K562 (cell line): ENCODE measurements at regions not wholly inside any gene's neighbourhood (a gene's known extent, or its start where the extent isn't known, plus 50 kb on each side); places are given as distances from the start of the nearest gene placed in this dataset.

Source experiments
- ATAC-seq: fragments of 200-7000 bp; cut with Tn5 transposase; 3 replicates; pipeline ENCODE4 v1.9.1; 2020; ENCODE audit warnings: moderate library complexity
- BruUV-seq: library from RNA; stranded (reverse); fragments of 400-500 nt; replicated peaks from 2 replicates; lab custom pipeline; 2021; lab: Mats Ljungman, UMichigan
- CTCF ChIA-PET: fragments of 300-600 bp; formaldehyde crosslinking; extraction: SDS; loops from one replicate; lab custom pipeline; 2021; ENCODE audit warnings: low intra/inter-chr PET ratio; lab: Yijun Ruan, JAX
- POLR2A ChIA-PET: fragments of 300-600, 350-650 bp; sonication (Branson Sonifier 250); formaldehyde crosslinking; extraction: SDS; loops from one replicate; lab custom pipeline; 2021; ENCODE audit warnings: antibody characterized with exemption, inconsistent platforms; lab: Yijun Ruan, JAX
- DNase-seq, 4 experiments: peaks; one replicate each; pipeline versions ENCODE4 v3.0.0 to v3.0.0-alpha.2; 2011 to 2018; ENCODE audit warnings: low spot score in 3 of 4, mixed read lengths in 3 of 4; ENCODE audit errors: extremely low read depth in 1 of 4
- FAIRE-seq: peaks from 2 replicates; lab custom pipeline; 2011; peaks lifted over from hg19 to GRCh38; lab: Jason Lieb, UNC
- H2AFZ ChIP-seq: 2 replicates; pipeline ENCODE4 v1.6.0; 2011; ENCODE audit warnings: low read depth, low read length, control low read depth, inconsistent platforms
- H3K27ac ChIP-seq: fragments of 200-600 bp; 3 replicates; pipeline ENCODE4 v1.8.0; 2011; ENCODE audit warnings: low read depth, mild to moderate bottlenecking, control low read depth, inconsistent platforms, low read length, moderate library complexity, mixed read lengths; ENCODE audit errors: extremely low read depth
- H3K27me3 ChIP-seq, 2 experiments: fragments of 300-600 bp in 1 of 2; 2 replicates in 1 of 2; 3 replicates in 1 of 2; pipeline versions ENCODE4 v1.6.0 to v1.8.0; 2011; ENCODE audit warnings: inconsistent platforms in 2 of 2, low read length in 2 of 2, mild to moderate bottlenecking in 1 of 2, mixed read lengths in 1 of 2, moderate library complexity in 1 of 2; ENCODE audit not compliant: control insufficient read depth in 2 of 2, insufficient read depth in 2 of 2
- H3K36me3 ChIP-seq: fragments of 300-600 bp; 3 replicates; pipeline ENCODE4 v1.8.0; 2011; ENCODE audit warnings: mild to moderate bottlenecking, low read length, inconsistent platforms; ENCODE audit not compliant: control insufficient read depth, insufficient read depth
- H3K4me1 ChIP-seq, 2 experiments: fragments of 200-600 bp in 1 of 2; replicated peaks in 1 of 2; 2 replicates in 1 of 2; 3 replicates in 1 of 2; pipeline versions ENCODE4 v1.5.1 to v1.8.0; 2011; ENCODE audit warnings: inconsistent platforms in 2 of 2, low read length in 2 of 2, mild to moderate bottlenecking in 1 of 2, mixed read lengths in 1 of 2, moderate library complexity in 1 of 2; ENCODE audit not compliant: control insufficient read depth in 2 of 2, insufficient read depth in 2 of 2
- H3K4me2 ChIP-seq: 2 replicates; pipeline ENCODE4 v1.6.1; 2011; ENCODE audit warnings: low read length, control low read depth, inconsistent platforms, mixed read lengths; ENCODE audit not compliant: insufficient read depth
- H3K4me3 ChIP-seq: fragments of 200-600 bp; sonication (generic), shearing (Covaris generic); 2 replicates; pipeline ENCODE4 v1.5.1; 2016; ENCODE audit warnings: control low read depth, inconsistent platforms
- H3K79me2 ChIP-seq: fragments of 200-600 bp; 3 replicates; pipeline ENCODE4 v1.8.0; 2011; ENCODE audit warnings: low read length, inconsistent platforms; ENCODE audit not compliant: control insufficient read depth, insufficient read depth
- H3K9ac ChIP-seq, 2 experiments: 2 replicates each; pipeline versions ENCODE4 v1.6.0 to v1.6.1; 2011; ENCODE audit warnings: low read depth in 2 of 2, low read length in 2 of 2, control low read depth in 1 of 2, inconsistent platforms in 1 of 2, mild to moderate bottlenecking in 1 of 2, mixed read lengths in 1 of 2; ENCODE audit not compliant: insufficient read depth in 1 of 2
- H3K9me1 ChIP-seq: one replicate; pipeline ENCODE4 v1.6.0; 2011; ENCODE audit warnings: inconsistent platforms, mild to moderate bottlenecking, low read length, moderate library complexity; ENCODE audit not compliant: control insufficient read depth, insufficient read depth
- H3K9me3 ChIP-seq: replicated peaks from 2 replicates; pipeline ENCODE4 v1.5.1; 2011; ENCODE audit warnings: low read depth, low read length, inconsistent platforms; ENCODE audit not compliant: control insufficient read depth, insufficient read depth
- H4K20me1 ChIP-seq: replicated peaks from 2 replicates; pipeline ENCODE4 v1.6.1; 2011; ENCODE audit warnings: low read length, inconsistent platforms, mixed read lengths; ENCODE audit not compliant: control insufficient read depth, insufficient read depth
- DPF2 ChIP-seq: fragments of 450-650 bp; IDR thresholded peaks from 2 replicates; pipeline ENCODE4 v1.6.1; 2016
- ELF1 ChIP-seq: fragments of 200-800 bp; sonication (Bioruptor generic); IDR thresholded peaks from 2 replicates; pipeline ENCODE4 v1.6.1; 2016; ENCODE audit warnings: missing genetic modification characterization, missing compliant biosample characterization
- FOXM1 ChIP-seq, 2 experiments: fragments of 450-650 bp in 1 of 2; sonication (generic) in 1 of 2; formaldehyde crosslinking in 1 of 2; IDR thresholded peaks; 2 replicates each; pipeline versions ENCODE4 v1.6.1 to v1.9.0; 2017 to 2022; ENCODE audit warnings: low read depth in 2 of 2, mild to moderate bottlenecking in 2 of 2, missing genetic modification reagents in 1 of 2, moderate library complexity in 1 of 2
- HMGXB4 ChIP-seq: sonication (generic); formaldehyde crosslinking; IDR thresholded peaks from 2 replicates; pipeline ENCODE4 v1.8.1; 2023; ENCODE audit warnings: mild to moderate bottlenecking, missing genetic modification reagents
- KLF6 ChIP-seq: fragments of 250-450 bp; sonication (Bioruptor Pico); IDR thresholded peaks from 2 replicates; pipeline ENCODE4 v1.4.0; 2020; ENCODE audit warnings: mild to moderate bottlenecking, moderate library complexity, borderline replicate concordance
- MAFG ChIP-seq: fragments of 450-650 bp; conservative IDR thresholded peaks from 2 replicates; pipeline ENCODE4 v1.6.1; 2016; ENCODE audit warnings: missing genetic modification characterization, missing compliant biosample characterization
- MTA3 ChIP-seq: fragments of 450-650 bp; formaldehyde crosslinking; IDR thresholded peaks from 2 replicates; pipeline ENCODE4 v1.6.1; 2017; ENCODE audit warnings: mild to moderate bottlenecking, borderline replicate concordance
- NFIX ChIP-seq: fragments of 250-450 bp; sonication (Bioruptor Pico); IDR thresholded peaks from 2 replicates; pipeline ENCODE4 v1.4.0; 2020; ENCODE audit warnings: low read depth, mild to moderate bottlenecking, moderate library complexity
- PREB ChIP-seq: sonication (generic); formaldehyde crosslinking; IDR thresholded peaks from 2 replicates; pipeline ENCODE4 v1.8.1; 2023; ENCODE audit warnings: mild to moderate bottlenecking, missing genetic modification reagents
- RCOR1 ChIP-seq, 2 experiments: IDR thresholded peaks; 2 replicates each; pipeline ENCODE4 v1.6.1; 2012; ENCODE audit warnings: low read depth in 2 of 2, low read length in 2 of 2, borderline replicate concordance in 1 of 2, improper control_type of control experiment in 1 of 2
- SNAPC5 ChIP-seq: fragments of 250-450 bp; sonication (Bioruptor Pico); IDR thresholded peaks from 2 replicates; pipeline ENCODE4 v1.8.0; 2021; ENCODE audit warnings: moderate library complexity, mild to moderate bottlenecking, inconsistent platforms
- ZNF124 ChIP-seq: sonication (generic); formaldehyde crosslinking; IDR thresholded peaks from 2 replicates; pipeline ENCODE4 v1.8.1; 2022; ENCODE audit warnings: missing genetic modification reagents
- ZNF444 ChIP-seq: fragments of 250-450 bp; sonication (Bioruptor Pico); IDR thresholded peaks from 2 replicates; pipeline ENCODE4 v1.4.0; 2020; ENCODE audit warnings: mild to moderate bottlenecking, moderate library complexity
- WGBS: fragments of 100-300 bp; shearing (Covaris generic); methylation state at CpG from one replicate; pipeline ENCODE4 v1.1.6; 2016; ENCODE audit warnings: low coverage, mixed read lengths; ENCODE audit not compliant: insufficient coverage; ENCODE audit errors: missing lambda C conversion rate; 5-methylcytosine and 5-hydroxymethylcytosine counted together
- in situ Hi-C: fragments of 300-500 bp; cut with MboI; formaldehyde crosslinking; loops from 4 replicates; pipeline ENCODE4 v1.15.0; 2018; ENCODE audit warnings: inconsistent platforms, mixed read lengths
- intact Hi-C: fragments of 100-400 bp; cut with micrococcal nuclease; formaldehyde crosslinking; loops from 2 replicates; pipeline ENCODE4 v1.14.2; 2022

- H3K9me3 ChIP-seq, result no peaks in the 10 kb centered on the region
- H3K79me2 ChIP-seq, result no peaks in the 10 kb centered on the region
- intact Hi-C loops (no loop called here), in situ Hi-C loops (no loop called here)
- no peak overlapping the region for H3K9ac ChIP-seq
- FAIRE-seq (no peak), DNase-seq (no peak), ATAC-seq (no peak)
- H3K4me2 ChIP-seq, result no peak overlapping the region
- no peaks in the 10 kb centered on the region for H3K9me1 ChIP-seq
- H4K20me1 ChIP-seq, result no peaks in the 10 kb centered on the region
- TF ChIP-seq KLF6, result no peak
- H3K4me1 ChIP-seq, result no peaks in the 10 kb centered on the region
- H3K27me3 ChIP-seq, result no peaks in the 10 kb centered on the region
- 2% methylated on average over 3 of the region's 3 CpGs for WGBS
- ChIA-PET CTCF (no interaction called here), POLR2A (no interaction called here)
- H2AFZ ChIP-seq, result no peak overlapping the region
- no peaks in the 10 kb centered on the region for H3K36me3 ChIP-seq
- no peak overlapping the region for H3K27ac ChIP-seq
- no TSS peak for BruUV-seq
- no peak overlapping the region for H3K4me3 ChIP-seq
Measured at GRCh38 chr5:164553851-164554250, 1048.4 kb downstream of the MAT2B start.

- POLR2A ChIA-PET, result no interaction called here
- in situ Hi-C loops (loop anchor here (5.0 kb wide), 1 partner anchor 739 kb away; no protein-coding TSS in a partner anchor), intact Hi-C loops (no loop called here)
- BruUV-seq, result no TSS peak
- Histone ChIP-seq H2AFZ (no peak overlapping the region), H3K27ac (no peak overlapping the region), H3K9ac (no peak overlapping the region), H3K4me3 (no peak overlapping the region), H3K36me3 (no peaks in the 10 kb centered on the region), H3K79me2 (no peaks in the 10 kb centered on the region), H3K27me3 (no peaks in the 10 kb centered on the region), H4K20me1 (no peaks in the 10 kb centered on the region), H3K4me1 (no peaks in the 10 kb centered on the region), H3K9me3 (no peaks in the 10 kb centered on the region), H3K4me2 (no peak overlapping the region), H3K9me1 (no peaks in the 10 kb centered on the region)
- FAIRE-seq, result no peak
- CTCF ChIA-PET, result no interaction called here
- TF ChIP-seq RCOR1 (IDR thresholded peaks at IDR 0.05; ENCODE audit: borderline replicate concordance in 1 of 2, low read depth in 2 of 2, low read length in 2 of 2) (no peak), SNAPC5 (no peak), ZNF444 (CRISPR knock-in tag) (no peak), ELF1 (no peak), NFIX (CRISPR knock-in tag) (no peak), FOXM1 (IDR thresholded peaks at IDR 0.05; ENCODE audit: low read depth) (no peak), FOXM1 (CRISPR knock-in tag; IDR thresholded peaks at IDR 0.05; ENCODE audit: low read depth) (no peak), MTA3 (no peak), DPF2 (no peak), HMGXB4 (CRISPR knock-in tag) (no peak), MAFG (no peak), ZNF124 (CRISPR knock-in tag) (no peak), PREB (CRISPR knock-in tag) (no peak)
- WGBS, result 0% methylated on average over 2 of the region's 2 CpGs
- ATAC-seq, result no peak
- DNase-seq, result no peak
Measured at GRCh38 chr5:164555809-164556208, 1050.4 kb downstream of the MAT2B start.
